ENCODE measurements at regions not wholly inside any gene's neighbourhood (a gene's known extent, or its start where the extent isn't known, plus 50 kb on each side); places are given as distances from the start of the nearest gene placed in this dataset.

GRCh38 chr4:27176400-27176799 lies 315.8 kb downstream of the STIM2 start:
- peak; percentile 62 for TF ChIP-seq CTCF (IDR thresholded peaks at IDR 0.05)

GRCh38 chr4:27176881-27177280 lies 316.2 kb downstream of the STIM2 start:
- no peak for TF ChIP-seq CTCF (IDR thresholded peaks at IDR 0.05)

GRCh38 chr4:27178061-27178460 lies 317.4 kb downstream of the STIM2 start:
- no peak for TF ChIP-seq CTCF (IDR thresholded peaks at IDR 0.05)

- TF ChIP-seq CTCF (IDR thresholded peaks at IDR 0.05), result no peak
These were observed 321.1 kb downstream of the STIM2 start for GRCh38 chr4:27181693-27182092.

- no peak for TF ChIP-seq CTCF (IDR thresholded peaks at IDR 0.05)
These were observed 321.6 kb downstream of the STIM2 start for GRCh38 chr4:27182211-27182610.

- no peak for TF ChIP-seq CTCF (IDR thresholded peaks at IDR 0.05)
These were observed 324.0 kb downstream of the STIM2 start for GRCh38 chr4:27184508-27185155.

GRCh38 chr4:27186710-27187109 lies 326.1 kb downstream of the STIM2 start:
- TF ChIP-seq CTCF (IDR thresholded peaks at IDR 0.05), result no peak

- no peak for TF ChIP-seq CTCF (IDR thresholded peaks at IDR 0.05)
These were observed 327.1 kb downstream of the STIM2 start for GRCh38 chr4:27187786-27188185.
